ENCODE measurements at regions not wholly inside any gene's neighbourhood (a gene's known extent, or its start where the extent isn't known, plus 50 kb on each side); places are given as distances from the start of the nearest gene placed in this dataset.

DNA sequence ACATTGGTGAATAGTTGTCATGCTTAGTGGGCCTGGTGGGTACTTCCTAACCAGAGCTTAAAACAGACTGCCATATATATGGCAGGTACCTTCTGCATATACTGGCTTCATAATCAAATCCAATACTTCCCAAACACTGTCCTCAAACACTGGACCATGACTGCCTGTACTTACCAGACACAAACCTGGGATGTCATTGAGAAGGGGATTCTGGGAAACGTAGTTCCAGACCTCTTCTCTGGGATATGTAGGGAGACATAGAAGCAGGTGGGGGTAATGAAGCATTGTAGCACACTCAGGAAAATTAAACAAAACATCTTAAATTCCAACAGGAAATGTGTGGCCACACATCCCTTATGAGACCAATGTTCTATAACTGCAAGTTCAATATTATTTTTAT, 76.5 kb upstream of the ADAMTS5 start:
- TF ChIP-seq CREB1 (IDR thresholded peaks at IDR 0.05; ENCODE audit: low read depth): no peak
- no peak for TF ChIP-seq TAF1 (IDR thresholded peaks at IDR 0.05; ENCODE audit: low read depth)
- no peak for TF ChIP-seq CEBPB (IDR thresholded peaks at IDR 0.05)
- TF ChIP-seq, protein P1, sequence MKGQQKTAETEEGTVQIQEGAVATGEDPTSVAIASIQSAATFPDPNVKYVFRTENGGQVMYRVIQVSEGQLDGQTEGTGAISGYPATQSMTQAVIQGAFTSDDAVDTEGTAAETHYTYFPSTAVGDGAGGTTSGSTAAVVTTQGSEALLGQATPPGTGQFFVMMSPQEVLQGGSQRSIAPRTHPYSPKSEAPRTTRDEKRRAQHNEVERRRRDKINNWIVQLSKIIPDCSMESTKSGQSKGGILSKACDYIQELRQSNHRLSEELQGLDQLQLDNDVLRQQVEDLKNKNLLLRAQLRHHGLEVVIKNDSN (IDR thresholded peaks at IDR 0.05): no peak
- TF ChIP-seq RAD21 (IDR thresholded peaks at IDR 0.05; ENCODE audit: low read depth): no peak
- TF ChIP-seq FOXM1 (IDR thresholded peaks at IDR 0.05; ENCODE audit: borderline replicate concordance, low read depth): no peak
- TF ChIP-seq, protein P2, sequence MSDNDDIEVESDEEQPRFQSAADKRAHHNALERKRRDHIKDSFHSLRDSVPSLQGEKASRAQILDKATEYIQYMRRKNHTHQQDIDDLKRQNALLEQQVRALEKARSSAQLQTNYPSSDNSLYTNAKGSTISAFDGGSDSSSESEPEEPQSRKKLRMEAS (IDR thresholded peaks at IDR 0.05): no peak
- TF ChIP-seq NFIC (IDR thresholded peaks at IDR 0.05): no peak
- no peak for TF ChIP-seq EP300 (IDR thresholded peaks at IDR 0.05; ENCODE audit: borderline replicate concordance)
- no peak for TF ChIP-seq TEAD4 (IDR thresholded peaks at IDR 0.05)
- TF ChIP-seq TCF12 (IDR thresholded peaks at IDR 0.05; ENCODE audit: low read depth): no peak

Data from Ishikawa (cell line).